Upper lobe of left lung (tissue), 6 donors: ENCODE measurements at regions not wholly inside any gene's neighbourhood (a gene's known extent, or its start where the extent isn't known, plus 50 kb on each side); places are given as distances from the start of the nearest gene placed in this dataset.

Source experiments
- ATAC-seq, 2 donors: fragments of 200-7000 bp; cut with Tn5 transposase; one replicate each; pipeline ENCODE4 v1.9.1; 2022; ENCODE audit warnings: mild to moderate bottlenecking in 2 of 2, moderate library complexity in 2 of 2; ENCODE audit not compliant: low FRiP score in 2 of 2
- DNase-seq, 2 donors: peaks; one replicate each; pipeline ENCODE4 v3.0.0-alpha.2; 2019 to 2020
- H3K27ac ChIP-seq, 4 donors: fragments of 200-600 bp; sonication (generic); one replicate each; pipeline ENCODE4 v1.5.1; 2016 to 2019
- H3K27me3 ChIP-seq, 4 donors: fragments of 200-600 bp; sonication (generic); one replicate each; pipeline ENCODE4 v1.5.1; 2017 to 2019
- H3K36me3 ChIP-seq, 4 donors: fragments of 200-600 bp; sonication (generic); one replicate each; pipeline ENCODE4 v1.5.1; 2016 to 2019
- H3K4me1 ChIP-seq, 4 donors: fragments of 200-600 bp; sonication (generic); one replicate each; pipeline ENCODE4 v1.5.1; 2018 to 2019
- H3K4me3 ChIP-seq, 4 donors: fragments of 200-600 bp; sonication (generic); one replicate each; pipeline ENCODE4 v1.5.1; 2017 to 2019; ENCODE audit warnings: mild to moderate bottlenecking in 2 of 4, moderate library complexity in 1 of 4
- H3K9me3 ChIP-seq, 4 donors: fragments of 200-600 bp; sonication (generic); one replicate each; pipeline ENCODE4 v1.5.1; 2018 to 2019
- EP300 ChIP-seq, 4 donors: sonication (generic); formaldehyde crosslinking; IDR thresholded peaks; one replicate each; pipeline ENCODE4 v1.5.1; 2017; ENCODE audit warnings: antibody characterized with exemption in 4 of 4, control low read depth in 2 of 4
- POLR2A ChIP-seq, 4 donors: fragments of 450-650 bp; IDR thresholded peaks; one replicate each; pipeline ENCODE4 v1.5.1; 2016 to 2017; ENCODE audit warnings: antibody characterized with exemption in 4 of 4, mild to moderate bottlenecking in 2 of 4
- POLR2AphosphoS5 ChIP-seq, 2 donors: sonication (generic); formaldehyde crosslinking; IDR thresholded peaks; one replicate each; pipeline ENCODE4 v1.5.1; 2017; ENCODE audit warnings: antibody characterized with exemption in 2 of 2
- WGBS, 2 donors: methylation state at CpG; one replicate each; pipeline ENCODE4 v1.1.5; 2017 to 2018; 5-methylcytosine and 5-hydroxymethylcytosine counted together
- TF ChIP-seq, protein P1 (sequence below), 6 experiments: fragments of 450-650 bp in 4 of 6; fragments of 200-600 bp in 2 of 6; sonication (generic) in 2 of 6; IDR thresholded peaks; one replicate each; pipeline ENCODE4 v1.5.1; 2016 to 2019; ENCODE audit warnings: antibody characterized with exemption in 6 of 6
- donor health status: DM: no; HTN: no; CAD: no; lungs with moderate emphysema.
- donor health status: DM: no; HTN: yes; CAD: no; lungs with severe emphysema.

DNA sequence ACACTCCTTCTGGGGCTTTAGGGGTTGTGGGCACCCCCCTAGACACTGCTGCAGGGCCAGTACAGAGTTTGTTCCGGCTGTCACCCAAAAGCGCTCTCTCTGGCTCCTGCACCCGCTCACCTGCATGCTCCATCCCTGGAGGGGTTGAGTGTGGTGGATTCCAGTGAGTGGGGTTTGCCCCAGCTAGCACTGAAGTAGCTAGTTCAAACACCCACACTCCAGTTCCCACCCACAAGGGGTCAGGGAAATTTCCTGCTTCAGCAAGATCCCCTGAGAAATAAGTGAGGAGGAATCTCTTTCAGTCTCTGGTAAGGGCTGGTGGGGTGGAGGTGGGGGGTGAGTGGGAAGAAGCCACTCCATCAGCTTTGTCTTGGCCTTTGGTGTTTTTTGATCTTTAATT is 73.6 kb downstream of the TMEM17 start:
- no peaks in the 10 kb centered on the region for H3K36me3 ChIP-seq
- no peak overlapping the region for H3K27ac ChIP-seq
- no peak for ATAC-seq
- no peaks in the 10 kb centered on the region for H3K4me1 ChIP-seq
- WGBS, 2 donors: 94 to 95% methylated on average over 3 of the region's 3 CpGs
- TF ChIP-seq, protein P1, sequence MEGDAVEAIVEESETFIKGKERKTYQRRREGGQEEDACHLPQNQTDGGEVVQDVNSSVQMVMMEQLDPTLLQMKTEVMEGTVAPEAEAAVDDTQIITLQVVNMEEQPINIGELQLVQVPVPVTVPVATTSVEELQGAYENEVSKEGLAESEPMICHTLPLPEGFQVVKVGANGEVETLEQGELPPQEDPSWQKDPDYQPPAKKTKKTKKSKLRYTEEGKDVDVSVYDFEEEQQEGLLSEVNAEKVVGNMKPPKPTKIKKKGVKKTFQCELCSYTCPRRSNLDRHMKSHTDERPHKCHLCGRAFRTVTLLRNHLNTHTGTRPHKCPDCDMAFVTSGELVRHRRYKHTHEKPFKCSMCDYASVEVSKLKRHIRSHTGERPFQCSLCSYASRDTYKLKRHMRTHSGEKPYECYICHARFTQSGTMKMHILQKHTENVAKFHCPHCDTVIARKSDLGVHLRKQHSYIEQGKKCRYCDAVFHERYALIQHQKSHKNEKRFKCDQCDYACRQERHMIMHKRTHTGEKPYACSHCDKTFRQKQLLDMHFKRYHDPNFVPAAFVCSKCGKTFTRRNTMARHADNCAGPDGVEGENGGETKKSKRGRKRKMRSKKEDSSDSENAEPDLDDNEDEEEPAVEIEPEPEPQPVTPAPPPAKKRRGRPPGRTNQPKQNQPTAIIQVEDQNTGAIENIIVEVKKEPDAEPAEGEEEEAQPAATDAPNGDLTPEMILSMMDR (IDR thresholded peaks at IDR 0.05): no peak
- TF ChIP-seq POLR2AphosphoS5 (IDR thresholded peaks at IDR 0.05) (no peak), EP300 (IDR thresholded peaks at IDR 0.05) (no peak), POLR2A (IDR thresholded peaks at IDR 0.05) (no peak)
- no peaks in the 10 kb centered on the region for H3K9me3 ChIP-seq
- no peak for DNase-seq
- no peaks in the 10 kb centered on the region for H3K27me3 ChIP-seq
- no peak overlapping the region for H3K4me3 ChIP-seq

DNA sequence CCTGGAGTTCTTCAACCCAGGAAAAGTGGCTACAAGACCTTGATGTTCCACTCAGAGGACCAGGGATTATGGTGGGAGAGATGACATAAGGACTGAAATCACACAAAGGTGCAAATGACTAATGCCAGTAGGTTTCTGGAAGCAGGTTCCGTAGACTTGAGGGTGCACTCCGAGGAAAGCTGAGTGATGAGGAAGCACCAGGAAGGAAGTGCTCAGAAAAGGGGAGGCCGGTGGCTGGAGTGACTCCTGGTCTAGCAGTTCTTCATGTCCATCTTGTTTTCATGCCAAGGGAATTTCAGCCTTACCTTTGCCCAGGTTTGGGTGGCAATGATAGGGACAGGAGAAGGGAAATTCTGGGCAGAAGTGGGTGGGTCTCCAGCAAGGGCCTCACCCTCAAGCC is 74.5 kb downstream of the TMEM17 start:
- H3K9me3 ChIP-seq: no peaks in the 10 kb centered on the region
- TF ChIP-seq POLR2AphosphoS5 (IDR thresholded peaks at IDR 0.05): no peak
- no peak for TF ChIP-seq POLR2A (IDR thresholded peaks at IDR 0.05)
- TF ChIP-seq EP300 (IDR thresholded peaks at IDR 0.05): no peak
- TF ChIP-seq, protein P1 (IDR thresholded peaks at IDR 0.05): no peak
- no peaks in the 10 kb centered on the region for H3K4me1 ChIP-seq
- H3K36me3 ChIP-seq: no peaks in the 10 kb centered on the region
- no peak overlapping the region for H3K4me3 ChIP-seq
- DNase-seq (no peak), ATAC-seq (no peak)
- H3K27me3 ChIP-seq: no peaks in the 10 kb centered on the region
- H3K27ac ChIP-seq: no peak overlapping the region
- 85 to 87% methylated on average over 3 of the region's 3 CpGs for WGBS, 2 donors

DNA sequence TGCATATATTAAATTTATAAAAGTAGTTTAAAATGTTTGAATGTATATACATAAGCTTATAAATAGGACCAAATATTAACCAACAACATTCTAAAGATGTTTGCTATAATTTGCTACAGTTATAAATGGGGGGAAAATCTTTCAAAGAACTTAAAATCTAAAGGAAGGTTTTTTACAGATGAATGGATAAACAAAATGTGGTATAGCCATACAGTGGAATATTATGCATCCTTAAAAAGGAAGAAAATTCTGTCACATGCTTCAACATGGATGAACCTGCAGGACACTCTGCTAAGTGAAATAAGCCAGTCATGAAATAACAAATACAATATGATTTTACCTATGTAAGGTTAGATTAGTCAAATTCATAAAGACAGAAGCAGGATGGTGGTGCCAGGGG is 75.8 kb downstream of the TMEM17 start:
- no peaks in the 10 kb centered on the region for H3K27me3 ChIP-seq
- H3K9me3 ChIP-seq: no peaks in the 10 kb centered on the region
- no peak overlapping the region for H3K27ac ChIP-seq
- TF ChIP-seq POLR2A (IDR thresholded peaks at IDR 0.05) (no peak), EP300 (IDR thresholded peaks at IDR 0.05) (no peak), POLR2AphosphoS5 (IDR thresholded peaks at IDR 0.05) (no peak)
- TF ChIP-seq, protein P1 (IDR thresholded peaks at IDR 0.05): no peak
- H3K4me1 ChIP-seq: no peaks in the 10 kb centered on the region
- no peaks in the 10 kb centered on the region for H3K36me3 ChIP-seq
- H3K4me3 ChIP-seq: no peak overlapping the region
- DNase-seq: no peak
- ATAC-seq: no peak

DNA sequence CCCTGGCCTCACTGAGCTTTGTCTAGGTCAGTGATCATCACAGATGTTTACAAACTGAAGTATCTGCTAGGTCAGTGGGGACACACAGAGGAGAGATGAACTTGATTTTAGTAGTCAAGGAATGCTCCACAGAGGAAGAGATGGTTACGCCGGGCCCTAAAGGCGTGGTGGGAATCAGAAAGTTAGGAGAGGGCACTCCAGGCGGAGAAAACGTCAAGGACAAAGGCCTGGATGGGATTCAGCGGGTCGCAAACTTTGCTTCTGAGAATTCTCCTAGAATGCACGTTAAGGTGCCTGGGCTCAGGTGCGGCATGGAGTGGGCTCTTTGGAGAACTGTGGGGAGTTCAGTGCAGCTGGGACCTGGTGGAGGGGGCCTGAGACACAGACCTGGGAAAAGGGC is 78.8 kb downstream of the TMEM17 start:
- H3K9me3 ChIP-seq: no peaks in the 10 kb centered on the region
- DNase-seq (no peak), ATAC-seq (no peak)
- H3K27ac ChIP-seq: no peak overlapping the region
- no peak overlapping the region for H3K4me3 ChIP-seq
- WGBS, 2 donors: 90 to 94% methylated on average over 9 of the region's 9 CpGs
- no peaks in the 10 kb centered on the region for H3K4me1 ChIP-seq
- H3K36me3 ChIP-seq: no peaks in the 10 kb centered on the region
- TF ChIP-seq POLR2A (IDR thresholded peaks at IDR 0.05): no peak
- TF ChIP-seq, protein P1 (IDR thresholded peaks at IDR 0.05): no peak
- TF ChIP-seq POLR2AphosphoS5 (IDR thresholded peaks at IDR 0.05): no peak
- no peak for TF ChIP-seq EP300 (IDR thresholded peaks at IDR 0.05)
- H3K27me3 ChIP-seq: no peaks in the 10 kb centered on the region

DNA sequence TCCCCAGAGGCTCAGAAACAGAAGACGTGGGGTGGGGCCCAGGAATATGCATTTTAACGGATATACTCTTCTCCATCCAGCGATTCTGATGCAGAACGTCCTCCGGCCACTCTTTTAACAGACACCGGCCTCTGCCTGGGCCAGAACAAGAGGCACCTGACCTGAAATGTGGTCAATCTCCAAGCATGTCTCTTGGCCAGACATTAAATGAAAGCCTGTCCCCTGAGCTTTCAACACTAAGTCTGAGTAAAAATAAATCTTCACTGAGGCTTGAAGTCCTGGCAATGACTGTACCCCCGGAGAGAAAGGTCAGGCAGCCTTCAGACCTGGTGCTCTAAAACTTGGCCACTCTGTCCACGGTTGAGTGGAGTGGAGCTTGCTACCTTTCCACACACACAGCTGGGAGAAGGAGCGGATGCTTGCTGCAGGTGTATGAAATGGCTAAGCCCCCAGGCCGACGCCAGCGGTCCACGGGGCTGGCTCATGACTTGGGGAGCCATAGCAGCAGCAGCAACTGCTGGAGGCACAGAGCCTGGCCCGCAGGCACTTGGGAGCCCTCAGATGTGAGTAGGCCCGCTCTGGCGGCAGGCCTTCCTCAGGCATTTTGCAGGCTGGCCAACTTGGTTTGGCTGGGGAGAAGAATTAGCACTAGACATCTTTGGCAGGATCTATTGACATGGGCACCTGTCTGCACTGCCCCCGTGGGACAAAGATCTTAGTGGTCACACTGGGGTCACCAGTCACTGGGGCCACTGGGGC is 79.7 kb downstream of the TMEM17 start:
- TF ChIP-seq, protein P1 (IDR thresholded peaks at IDR 0.05): no peak
- no peak for TF ChIP-seq EP300 (IDR thresholded peaks at IDR 0.05)
- TF ChIP-seq POLR2A (IDR thresholded peaks at IDR 0.05): no peak
- TF ChIP-seq POLR2AphosphoS5 (IDR thresholded peaks at IDR 0.05): no peak
- Histone ChIP-seq H3K27me3 (no peaks in the 10 kb centered on the region), H3K9me3 (no peaks in the 10 kb centered on the region), H3K4me1 (no peaks in the 10 kb centered on the region), H3K4me3 (no peak overlapping the region), H3K27ac (no peak overlapping the region), H3K36me3 (no peaks in the 10 kb centered on the region)
- DNase-seq: peak in 1 of 2 donors; percentile 46
- 92 to 94% methylated on average over 7 to 17 of the region's 17 CpGs for WGBS, 2 donors
- peak in 1 of 2 donors; percentile 27 for ATAC-seq
